ENCODE measurements at regions not wholly inside any gene's neighbourhood (a gene's known extent, or its start where the extent isn't known, plus 50 kb on each side); places are given as distances from the start of the nearest gene placed in this dataset.

GRCh38 chr20:47973519-47974233 lies 188.4 kb upstream of the SULF2 start (continued):
- TF ChIP-seq, protein P1, sequence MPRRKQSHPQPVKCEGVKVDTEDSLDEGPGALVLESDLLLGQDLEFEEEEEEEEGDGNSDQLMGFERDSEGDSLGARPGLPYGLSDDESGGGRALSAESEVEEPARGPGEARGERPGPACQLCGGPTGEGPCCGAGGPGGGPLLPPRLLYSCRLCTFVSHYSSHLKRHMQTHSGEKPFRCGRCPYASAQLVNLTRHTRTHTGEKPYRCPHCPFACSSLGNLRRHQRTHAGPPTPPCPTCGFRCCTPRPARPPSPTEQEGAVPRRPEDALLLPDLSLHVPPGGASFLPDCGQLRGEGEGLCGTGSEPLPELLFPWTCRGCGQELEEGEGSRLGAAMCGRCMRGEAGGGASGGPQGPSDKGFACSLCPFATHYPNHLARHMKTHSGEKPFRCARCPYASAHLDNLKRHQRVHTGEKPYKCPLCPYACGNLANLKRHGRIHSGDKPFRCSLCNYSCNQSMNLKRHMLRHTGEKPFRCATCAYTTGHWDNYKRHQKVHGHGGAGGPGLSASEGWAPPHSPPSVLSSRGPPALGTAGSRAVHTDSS (CRISPR knock-in tag; conservative IDR thresholded peaks at IDR 0.05), result 0 out of 2 replicates have a peak, but pooled peaks have one; percentile 51
- TF ChIP-seq RBAK (CRISPR knock-in tag; IDR thresholded peaks at IDR 0.05) (peak; percentile 43; the same call in 1 of the 2 replicates), ELF4 (CRISPR knock-in tag; IDR thresholded peaks at IDR 0.05; ENCODE audit: borderline replicate concordance) (peak; percentile 61; the same call in 1 of the 2 replicates), HOXA9 (CRISPR knock-in tag; IDR thresholded peaks at IDR 0.05; ENCODE audit: borderline replicate concordance) (no peak), GABPB1 (CRISPR knock-in tag; IDR thresholded peaks at IDR 0.05) (peak; percentile 76), NFE2L1 (CRISPR knock-in tag; IDR thresholded peaks at IDR 0.05; ENCODE audit: borderline replicate concordance) (no peak), ISX (CRISPR knock-in tag; conservative IDR thresholded peaks at IDR 0.05) (no peak), SETDB1 (CRISPR knock-in tag; IDR thresholded peaks at IDR 0.05; ENCODE audit: borderline replicate concordance) (no peak), ZNF749 (CRISPR knock-in tag; IDR thresholded peaks at IDR 0.05; ENCODE audit: borderline replicate concordance) (no peak), ZNF280D (CRISPR knock-in tag; IDR thresholded peaks at IDR 0.05) (0 out of 2 replicates have a peak, but pooled peaks have one; percentile 47), SRSF1 (optimal IDR thresholded peaks at IDR 0.05; ENCODE audit: low read depth, low read length) (peak; percentile 42), LCORL (IDR thresholded peaks at IDR 0.05) (no peak), LCORL (CRISPR knock-in tag; IDR thresholded peaks at IDR 0.05) (peak; percentile 93), ZC3H4 (CRISPR knock-in tag; IDR thresholded peaks at IDR 0.05; ENCODE audit: borderline replicate concordance) (0 out of 2 replicates have a peak, but pooled peaks have one; percentile 89), MED13 (CRISPR knock-in tag; IDR thresholded peaks at IDR 0.05) (peak; percentile 89), ZFP36L2 (CRISPR knock-in tag; IDR thresholded peaks at IDR 0.05) (peak; percentile 21; the same call in 1 of the 2 replicates), KLF16 (CRISPR knock-in tag; IDR thresholded peaks at IDR 0.05) (peak in 1 of 2 experiments; percentile 74; a peak in 2 of 4 replicates), RFX3 (CRISPR knock-in tag; IDR thresholded peaks at IDR 0.05) (no peak), HMGA1 (CRISPR knock-in tag; conservative IDR thresholded peaks at IDR 0.05) (no peak)
- TF ChIP-seq, protein P2, sequence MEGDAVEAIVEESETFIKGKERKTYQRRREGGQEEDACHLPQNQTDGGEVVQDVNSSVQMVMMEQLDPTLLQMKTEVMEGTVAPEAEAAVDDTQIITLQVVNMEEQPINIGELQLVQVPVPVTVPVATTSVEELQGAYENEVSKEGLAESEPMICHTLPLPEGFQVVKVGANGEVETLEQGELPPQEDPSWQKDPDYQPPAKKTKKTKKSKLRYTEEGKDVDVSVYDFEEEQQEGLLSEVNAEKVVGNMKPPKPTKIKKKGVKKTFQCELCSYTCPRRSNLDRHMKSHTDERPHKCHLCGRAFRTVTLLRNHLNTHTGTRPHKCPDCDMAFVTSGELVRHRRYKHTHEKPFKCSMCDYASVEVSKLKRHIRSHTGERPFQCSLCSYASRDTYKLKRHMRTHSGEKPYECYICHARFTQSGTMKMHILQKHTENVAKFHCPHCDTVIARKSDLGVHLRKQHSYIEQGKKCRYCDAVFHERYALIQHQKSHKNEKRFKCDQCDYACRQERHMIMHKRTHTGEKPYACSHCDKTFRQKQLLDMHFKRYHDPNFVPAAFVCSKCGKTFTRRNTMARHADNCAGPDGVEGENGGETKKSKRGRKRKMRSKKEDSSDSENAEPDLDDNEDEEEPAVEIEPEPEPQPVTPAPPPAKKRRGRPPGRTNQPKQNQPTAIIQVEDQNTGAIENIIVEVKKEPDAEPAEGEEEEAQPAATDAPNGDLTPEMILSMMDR (CRISPR knock-in tag; IDR thresholded peaks at IDR 0.05), result peak; percentile 14; the same call in 1 of the 2 replicates
- TF ChIP-seq, protein P3, sequence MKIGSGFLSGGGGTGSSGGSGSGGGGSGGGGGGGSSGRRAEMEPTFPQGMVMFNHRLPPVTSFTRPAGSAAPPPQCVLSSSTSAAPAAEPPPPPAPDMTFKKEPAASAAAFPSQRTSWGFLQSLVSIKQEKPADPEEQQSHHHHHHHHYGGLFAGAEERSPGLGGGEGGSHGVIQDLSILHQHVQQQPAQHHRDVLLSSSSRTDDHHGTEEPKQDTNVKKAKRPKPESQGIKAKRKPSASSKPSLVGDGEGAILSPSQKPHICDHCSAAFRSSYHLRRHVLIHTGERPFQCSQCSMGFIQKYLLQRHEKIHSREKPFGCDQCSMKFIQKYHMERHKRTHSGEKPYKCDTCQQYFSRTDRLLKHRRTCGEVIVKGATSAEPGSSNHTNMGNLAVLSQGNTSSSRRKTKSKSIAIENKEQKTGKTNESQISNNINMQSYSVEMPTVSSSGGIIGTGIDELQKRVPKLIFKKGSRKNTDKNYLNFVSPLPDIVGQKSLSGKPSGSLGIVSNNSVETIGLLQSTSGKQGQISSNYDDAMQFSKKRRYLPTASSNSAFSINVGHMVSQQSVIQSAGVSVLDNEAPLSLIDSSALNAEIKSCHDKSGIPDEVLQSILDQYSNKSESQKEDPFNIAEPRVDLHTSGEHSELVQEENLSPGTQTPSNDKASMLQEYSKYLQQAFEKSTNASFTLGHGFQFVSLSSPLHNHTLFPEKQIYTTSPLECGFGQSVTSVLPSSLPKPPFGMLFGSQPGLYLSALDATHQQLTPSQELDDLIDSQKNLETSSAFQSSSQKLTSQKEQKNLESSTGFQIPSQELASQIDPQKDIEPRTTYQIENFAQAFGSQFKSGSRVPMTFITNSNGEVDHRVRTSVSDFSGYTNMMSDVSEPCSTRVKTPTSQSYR (CRISPR knock-in tag; IDR thresholded peaks at IDR 0.05; ENCODE audit: borderline replicate concordance), result peak; percentile 97
